ENCODE measurements at regions not wholly inside any gene's neighbourhood (a gene's known extent, or its start where the extent isn't known, plus 50 kb on each side); places are given as distances from the start of the nearest gene placed in this dataset.

GRCh38 chr1:29890201-29890959 is 654.1 kb downstream of the PTPRU start:
- no CpG with 5 or more reads among the region's 7 CpGs for WGBS (ENCODE audit: insufficient coverage, insufficient read length)
- DNase-seq (ENCODE audit: low read depth, low spot score): no peak
- no peaks in the 10 kb centered on the region for H3K27me3 ChIP-seq (ENCODE audit: control insufficient read depth, insufficient read depth, low read length)
- H3K36me3 ChIP-seq (ENCODE audit: control insufficient read depth, insufficient read depth, low read length): no peaks in the 10 kb centered on the region
- no peak overlapping the region for H3K4me3 ChIP-seq (ENCODE audit: low read length)
- no peak overlapping the region for H3K27ac ChIP-seq (ENCODE audit: low read length)
- no peaks in the 10 kb centered on the region for H3K9me3 ChIP-seq (ENCODE audit: control insufficient read depth, insufficient read depth, low read length)
- H3K4me1 ChIP-seq (ENCODE audit: control insufficient read depth, insufficient read depth, low read length): no peaks in the 10 kb centered on the region

GRCh38 chr1:29889776-29890175 is 653.5 kb downstream of the PTPRU start:
- DNase-seq (ENCODE audit: low read depth, low spot score): no peak
- no peaks in the 10 kb centered on the region for H3K4me1 ChIP-seq (ENCODE audit: control insufficient read depth, insufficient read depth, low read length)
- no peaks in the 10 kb centered on the region for H3K9me3 ChIP-seq (ENCODE audit: control insufficient read depth, insufficient read depth, low read length)
- H3K4me3 ChIP-seq (ENCODE audit: low read length): no peak overlapping the region
- no peak overlapping the region for H3K27ac ChIP-seq (ENCODE audit: low read length)
- H3K36me3 ChIP-seq (ENCODE audit: control insufficient read depth, insufficient read depth, low read length): no peaks in the 10 kb centered on the region
- no peaks in the 10 kb centered on the region for H3K27me3 ChIP-seq (ENCODE audit: control insufficient read depth, insufficient read depth, low read length)
- WGBS (ENCODE audit: insufficient coverage, insufficient read length): no CpG with 5 or more reads among the region's 4 CpGs

GRCh38 chr1:29884740-29885139 is 648.4 kb downstream of the PTPRU start:
- Histone ChIP-seq H3K4me3 (ENCODE audit: low read length) (no peak overlapping the region), H3K4me1 (ENCODE audit: control insufficient read depth, insufficient read depth, low read length) (no peaks in the 10 kb centered on the region), H3K9me3 (ENCODE audit: control insufficient read depth, insufficient read depth, low read length) (no peaks in the 10 kb centered on the region), H3K36me3 (ENCODE audit: control insufficient read depth, insufficient read depth, low read length) (no peaks in the 10 kb centered on the region), H3K27me3 (ENCODE audit: control insufficient read depth, insufficient read depth, low read length) (no peaks in the 10 kb centered on the region), H3K27ac (ENCODE audit: low read length) (no peak overlapping the region)
- no CpG with 5 or more reads among the region's 2 CpGs for WGBS (ENCODE audit: insufficient coverage, insufficient read length)
- DNase-seq (ENCODE audit: low read depth, low spot score): no peak

- Histone ChIP-seq H3K9me3 (ENCODE audit: control insufficient read depth, insufficient read depth, low read length) (no peaks in the 10 kb centered on the region), H3K27me3 (ENCODE audit: control insufficient read depth, insufficient read depth, low read length) (no peaks in the 10 kb centered on the region), H3K4me1 (ENCODE audit: control insufficient read depth, insufficient read depth, low read length) (no peaks in the 10 kb centered on the region), H3K36me3 (ENCODE audit: control insufficient read depth, insufficient read depth, low read length) (no peaks in the 10 kb centered on the region), H3K4me3 (ENCODE audit: low read length) (no peak overlapping the region), H3K27ac (ENCODE audit: low read length) (no peak overlapping the region)
- no CpG with 5 or more reads among the region's 12 CpGs for WGBS (ENCODE audit: insufficient coverage, insufficient read length)
- DNase-seq (ENCODE audit: low read depth, low spot score): no peak
These were observed 647.7 kb downstream of the PTPRU start for GRCh38 chr1:29883986-29884385.

GRCh38 chr1:29883411-29883832 is 647.1 kb downstream of the PTPRU start:
- H3K27me3 ChIP-seq (ENCODE audit: control insufficient read depth, insufficient read depth, low read length): no peaks in the 10 kb centered on the region
- no peaks in the 10 kb centered on the region for H3K4me1 ChIP-seq (ENCODE audit: control insufficient read depth, insufficient read depth, low read length)
- no peaks in the 10 kb centered on the region for H3K9me3 ChIP-seq (ENCODE audit: control insufficient read depth, insufficient read depth, low read length)

GRCh38 chr1:29880556-29880955 is 644.2 kb downstream of the PTPRU start:
- Histone ChIP-seq H3K27ac (ENCODE audit: low read length) (no peak overlapping the region), H3K9me3 (ENCODE audit: control insufficient read depth, insufficient read depth, low read length) (no peaks in the 10 kb centered on the region), H3K4me3 (ENCODE audit: low read length) (no peak overlapping the region), H3K4me1 (ENCODE audit: control insufficient read depth, insufficient read depth, low read length) (peaks cover 5% of the 10 kb centered on the region; the same call in 1 of the 2 replicates), H3K27me3 (ENCODE audit: control insufficient read depth, insufficient read depth, low read length) (no peaks in the 10 kb centered on the region), H3K36me3 (ENCODE audit: control insufficient read depth, insufficient read depth, low read length) (no peaks in the 10 kb centered on the region)
- no CpG with 5 or more reads among the region's 1 CpG for WGBS (ENCODE audit: insufficient coverage, insufficient read length)
- no peak for DNase-seq (ENCODE audit: low read depth, low spot score)

More at GRCh38 chr1:29883411-29883832, 647.1 kb downstream of the PTPRU start:
- Histone ChIP-seq H3K4me3 (ENCODE audit: low read length) (no peak overlapping the region), H3K36me3 (ENCODE audit: control insufficient read depth, insufficient read depth, low read length) (no peaks in the 10 kb centered on the region), H3K27ac (ENCODE audit: low read length) (no peak overlapping the region)
- no CpG with 5 or more reads among the region's 4 CpGs for WGBS (ENCODE audit: insufficient coverage, insufficient read length)
- DNase-seq (ENCODE audit: low read depth, low spot score): no peak

GRCh38 chr1:29879217-29879616 is 642.9 kb downstream of the PTPRU start:
- no peak overlapping the region for H3K27ac ChIP-seq (ENCODE audit: low read length)
- no CpG with 5 or more reads among the region's 8 CpGs for WGBS (ENCODE audit: insufficient coverage, insufficient read length)
- H3K4me3 ChIP-seq (ENCODE audit: low read length): no peak overlapping the region
- peaks cover 5% of the 10 kb centered on the region; the same call in 1 of the 2 replicates for H3K4me1 ChIP-seq (ENCODE audit: control insufficient read depth, insufficient read depth, low read length)
- no peak for DNase-seq (ENCODE audit: low read depth, low spot score)
- H3K9me3 ChIP-seq (ENCODE audit: control insufficient read depth, insufficient read depth, low read length): no peaks in the 10 kb centered on the region
- H3K27me3 ChIP-seq (ENCODE audit: control insufficient read depth, insufficient read depth, low read length): no peaks in the 10 kb centered on the region
- H3K36me3 ChIP-seq (ENCODE audit: control insufficient read depth, insufficient read depth, low read length): no peaks in the 10 kb centered on the region

- no peak for DNase-seq (ENCODE audit: low read depth, low spot score)
- H3K4me3 ChIP-seq (ENCODE audit: low read length): no peak overlapping the region
- no peak overlapping the region for H3K27ac ChIP-seq (ENCODE audit: low read length)
- H3K4me1 ChIP-seq (ENCODE audit: control insufficient read depth, insufficient read depth, low read length): peaks cover 5% of the 10 kb centered on the region; the same call in 1 of the 2 replicates
- WGBS (ENCODE audit: insufficient coverage, insufficient read length): no CpG with 5 or more reads among the region's 9 CpGs
- H3K9me3 ChIP-seq (ENCODE audit: control insufficient read depth, insufficient read depth, low read length): no peaks in the 10 kb centered on the region
- H3K36me3 ChIP-seq (ENCODE audit: control insufficient read depth, insufficient read depth, low read length): no peaks in the 10 kb centered on the region
- no peaks in the 10 kb centered on the region for H3K27me3 ChIP-seq (ENCODE audit: control insufficient read depth, insufficient read depth, low read length)
These were observed 642.2 kb downstream of the PTPRU start for GRCh38 chr1:29878501-29878900.

GRCh38 chr1:29876902-29877301 is 640.6 kb downstream of the PTPRU start:
- peaks cover 5% of the 10 kb centered on the region; the same call in 1 of the 2 replicates for H3K4me1 ChIP-seq (ENCODE audit: control insufficient read depth, insufficient read depth, low read length)
- no CpG with 5 or more reads among the region's 8 CpGs for WGBS (ENCODE audit: insufficient coverage, insufficient read length)
- no peak overlapping the region for H3K4me3 ChIP-seq (ENCODE audit: low read length)
- no peaks in the 10 kb centered on the region for H3K36me3 ChIP-seq (ENCODE audit: control insufficient read depth, insufficient read depth, low read length)
- DNase-seq (ENCODE audit: low read depth, low spot score): peak; percentile 31
- H3K27me3 ChIP-seq (ENCODE audit: control insufficient read depth, insufficient read depth, low read length): no peaks in the 10 kb centered on the region
- H3K27ac ChIP-seq (ENCODE audit: low read length): no peak overlapping the region
- H3K9me3 ChIP-seq (ENCODE audit: control insufficient read depth, insufficient read depth, low read length): no peaks in the 10 kb centered on the region

GRCh38 chr1:29876441-29876840 is 640.1 kb downstream of the PTPRU start:
- Histone ChIP-seq H3K4me3 (ENCODE audit: low read length) (no peak overlapping the region), H3K27ac (ENCODE audit: low read length) (no peak overlapping the region), H3K27me3 (ENCODE audit: control insufficient read depth, insufficient read depth, low read length) (no peaks in the 10 kb centered on the region), H3K9me3 (ENCODE audit: control insufficient read depth, insufficient read depth, low read length) (no peaks in the 10 kb centered on the region), H3K36me3 (ENCODE audit: control insufficient read depth, insufficient read depth, low read length) (no peaks in the 10 kb centered on the region), H3K4me1 (ENCODE audit: control insufficient read depth, insufficient read depth, low read length) (peaks cover 5% of the 10 kb centered on the region; the same call in 1 of the 2 replicates)
- WGBS (ENCODE audit: insufficient coverage, insufficient read length): no CpG with 5 or more reads among the region's 6 CpGs
- no peak for DNase-seq (ENCODE audit: low read depth, low spot score)

- Histone ChIP-seq H3K4me3 (ENCODE audit: low read length) (no peak overlapping the region), H3K36me3 (ENCODE audit: control insufficient read depth, insufficient read depth, low read length) (no peaks in the 10 kb centered on the region), H3K27ac (ENCODE audit: low read length) (no peak overlapping the region), H3K9me3 (ENCODE audit: control insufficient read depth, insufficient read depth, low read length) (no peaks in the 10 kb centered on the region), H3K4me1 (ENCODE audit: control insufficient read depth, insufficient read depth, low read length) (peaks cover 5% of the 10 kb centered on the region; the same call in 1 of the 2 replicates), H3K27me3 (ENCODE audit: control insufficient read depth, insufficient read depth, low read length) (no peaks in the 10 kb centered on the region)
- DNase-seq (ENCODE audit: low read depth, low spot score): no peak
- no CpG with 5 or more reads among the region's 2 CpGs for WGBS (ENCODE audit: insufficient coverage, insufficient read length)
These were observed 639.3 kb downstream of the PTPRU start for GRCh38 chr1:29875557-29876028.
